ENCODE measurements at regions not wholly inside any gene's neighbourhood (a gene's known extent, or its start where the extent isn't known, plus 50 kb on each side); places are given as distances from the start of the nearest gene placed in this dataset.

DNA sequence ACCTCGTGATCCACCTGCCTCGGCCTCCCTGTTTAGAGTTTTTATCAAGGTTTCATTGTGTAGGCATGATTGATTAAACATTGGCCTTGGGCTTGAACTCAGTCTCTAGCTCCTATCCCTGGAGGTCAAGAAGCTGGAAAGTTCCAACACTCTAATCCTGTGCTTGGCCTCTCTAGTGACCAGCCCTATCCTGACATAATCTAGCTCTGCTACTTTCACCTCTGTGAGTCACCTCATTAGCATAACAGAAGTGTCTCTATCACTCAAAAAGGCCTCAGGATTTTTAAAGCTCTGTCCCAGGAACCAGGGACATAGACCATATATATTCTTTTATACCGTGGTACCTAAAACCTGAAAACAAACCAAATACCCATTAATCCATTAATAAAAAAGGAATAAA is 377.5 kb downstream of the CENPC start:
- 62 to 86% methylated on average over 3 of the region's 3 CpGs for WGBS, 2 donors
- Histone ChIP-seq H3K4me1 (no peaks in the 10 kb centered on the region), H3K27ac (no peak overlapping the region), H3K27me3 (no peaks in the 10 kb centered on the region), H3K4me3 (no peak overlapping the region), H3K9me3 (no peaks in the 10 kb centered on the region), H3K36me3 (replicated peaks in 1 of 2; ENCODE audit: insufficient read depth in 1 of 2, low read depth in 2 of 2) (no peaks in the 10 kb centered on the region)
- intact Hi-C loops (cut with DNase I), result no loop called here
- no peak for TF ChIP-seq POLR2A (IDR thresholded peaks at IDR 0.05)
- TF ChIP-seq, protein P1, sequence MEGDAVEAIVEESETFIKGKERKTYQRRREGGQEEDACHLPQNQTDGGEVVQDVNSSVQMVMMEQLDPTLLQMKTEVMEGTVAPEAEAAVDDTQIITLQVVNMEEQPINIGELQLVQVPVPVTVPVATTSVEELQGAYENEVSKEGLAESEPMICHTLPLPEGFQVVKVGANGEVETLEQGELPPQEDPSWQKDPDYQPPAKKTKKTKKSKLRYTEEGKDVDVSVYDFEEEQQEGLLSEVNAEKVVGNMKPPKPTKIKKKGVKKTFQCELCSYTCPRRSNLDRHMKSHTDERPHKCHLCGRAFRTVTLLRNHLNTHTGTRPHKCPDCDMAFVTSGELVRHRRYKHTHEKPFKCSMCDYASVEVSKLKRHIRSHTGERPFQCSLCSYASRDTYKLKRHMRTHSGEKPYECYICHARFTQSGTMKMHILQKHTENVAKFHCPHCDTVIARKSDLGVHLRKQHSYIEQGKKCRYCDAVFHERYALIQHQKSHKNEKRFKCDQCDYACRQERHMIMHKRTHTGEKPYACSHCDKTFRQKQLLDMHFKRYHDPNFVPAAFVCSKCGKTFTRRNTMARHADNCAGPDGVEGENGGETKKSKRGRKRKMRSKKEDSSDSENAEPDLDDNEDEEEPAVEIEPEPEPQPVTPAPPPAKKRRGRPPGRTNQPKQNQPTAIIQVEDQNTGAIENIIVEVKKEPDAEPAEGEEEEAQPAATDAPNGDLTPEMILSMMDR (IDR thresholded peaks at IDR 0.05), result no peak
- ATAC-seq, result no peak
- no peak for DNase-seq

DNA sequence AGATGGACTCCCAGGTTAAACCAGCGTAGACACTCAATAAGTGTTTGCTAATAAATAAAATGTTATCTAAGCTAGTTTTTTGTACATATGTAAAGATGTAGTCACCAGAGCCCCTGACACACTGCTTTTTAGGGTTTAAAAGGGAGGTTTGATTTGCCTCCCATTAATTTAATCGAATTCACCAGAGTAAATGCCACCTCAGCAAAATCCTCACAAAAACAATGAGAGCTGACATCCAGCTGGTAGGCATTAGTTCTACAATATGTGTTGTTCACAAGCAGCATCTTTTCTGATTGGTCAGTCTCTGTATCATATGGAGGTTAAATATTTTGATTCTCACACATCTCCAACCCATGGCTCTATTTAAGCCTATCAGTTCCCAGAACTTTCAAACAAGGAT is 382.6 kb downstream of the CENPC start:
- intact Hi-C loops (cut with DNase I), result no loop called here
- Histone ChIP-seq H3K27ac (no peak overlapping the region), H3K4me1 (no peaks in the 10 kb centered on the region), H3K36me3 (replicated peaks in 1 of 2; ENCODE audit: insufficient read depth in 1 of 2, low read depth in 2 of 2) (no peaks in the 10 kb centered on the region), H3K4me3 (no peak overlapping the region), H3K9me3 (no peaks in the 10 kb centered on the region), H3K27me3 (no peaks in the 10 kb centered on the region)
- DNase-seq, result no peak
- WGBS, 2 donors, result 72 to 80% methylated on average over 2 of the region's 2 CpGs
- ATAC-seq, result no peak
- TF ChIP-seq, protein P1 (IDR thresholded peaks at IDR 0.05), result no peak
- no peak for TF ChIP-seq POLR2A (IDR thresholded peaks at IDR 0.05)

DNA sequence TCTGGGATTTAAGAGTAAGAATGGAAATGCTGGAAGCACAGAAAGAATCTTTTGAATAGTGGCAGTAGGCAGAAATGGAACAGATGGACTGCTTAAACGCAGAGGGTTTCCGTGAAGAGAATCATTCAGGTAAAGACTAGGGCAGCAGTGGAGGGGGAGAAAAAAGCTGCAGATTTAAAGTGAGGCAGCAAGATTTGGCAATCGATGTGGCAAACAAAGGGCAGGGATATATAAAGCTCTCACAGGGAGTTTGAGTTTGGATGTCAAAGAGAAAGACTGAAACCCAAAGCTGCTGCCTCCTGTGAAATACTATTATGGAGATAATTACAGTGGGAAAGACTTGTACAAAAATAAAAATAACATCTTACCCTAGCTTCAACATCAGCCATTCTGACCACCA is 384.0 kb downstream of the CENPC start:
- Histone ChIP-seq H3K4me1 (no peaks in the 10 kb centered on the region), H3K36me3 (replicated peaks in 1 of 2; ENCODE audit: insufficient read depth in 1 of 2, low read depth in 2 of 2) (no peaks in the 10 kb centered on the region), H3K4me3 (no peak overlapping the region), H3K9me3 (no peaks in the 10 kb centered on the region), H3K27me3 (no peaks in the 10 kb centered on the region), H3K27ac (no peak overlapping the region)
- ATAC-seq, result no peak
- DNase-seq, result no peak
- TF ChIP-seq POLR2A (IDR thresholded peaks at IDR 0.05), result no peak
- TF ChIP-seq, protein P1 (IDR thresholded peaks at IDR 0.05), result no peak
- intact Hi-C loops (cut with DNase I), result no loop called here
- WGBS, 2 donors, result 60 to 67% methylated on average over 3 of the region's 3 CpGs

DNA sequence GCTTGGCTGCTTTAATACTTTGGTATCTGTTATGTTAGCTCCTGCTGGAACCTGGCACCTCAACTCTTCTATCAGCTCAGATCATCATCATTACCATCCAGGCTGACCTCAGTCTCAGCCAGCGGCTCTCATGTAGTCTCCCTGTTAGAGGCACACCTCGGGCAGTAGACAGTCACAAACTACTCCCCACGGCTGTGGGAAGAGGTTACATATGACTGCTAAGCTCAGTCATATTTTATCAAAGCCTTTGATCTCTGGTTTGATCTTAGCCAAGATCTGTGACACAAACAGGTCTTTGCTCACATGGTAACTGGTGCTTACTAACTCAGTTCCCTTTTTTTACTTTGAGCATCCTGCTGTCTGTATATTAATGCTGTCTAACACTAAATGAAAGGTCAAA is 384.9 kb downstream of the CENPC start:
- no peaks in the 10 kb centered on the region for H3K4me1 ChIP-seq
- H3K9me3 ChIP-seq, result no peaks in the 10 kb centered on the region
- TF ChIP-seq POLR2A (IDR thresholded peaks at IDR 0.05), result no peak
- TF ChIP-seq, protein P1 (IDR thresholded peaks at IDR 0.05), result no peak
- ATAC-seq, result no peak
- H3K27ac ChIP-seq, result no peak overlapping the region
- no peak for DNase-seq
- H3K4me3 ChIP-seq, result no peak overlapping the region
- intact Hi-C loops (cut with DNase I), result no loop called here
- no peaks in the 10 kb centered on the region for H3K27me3 ChIP-seq
- no peaks in the 10 kb centered on the region for H3K36me3 ChIP-seq (replicated peaks in 1 of 2; ENCODE audit: insufficient read depth in 1 of 2, low read depth in 2 of 2)
- 18 to 31% methylated on average over 3 of the region's 3 CpGs for WGBS, 2 donors

DNA sequence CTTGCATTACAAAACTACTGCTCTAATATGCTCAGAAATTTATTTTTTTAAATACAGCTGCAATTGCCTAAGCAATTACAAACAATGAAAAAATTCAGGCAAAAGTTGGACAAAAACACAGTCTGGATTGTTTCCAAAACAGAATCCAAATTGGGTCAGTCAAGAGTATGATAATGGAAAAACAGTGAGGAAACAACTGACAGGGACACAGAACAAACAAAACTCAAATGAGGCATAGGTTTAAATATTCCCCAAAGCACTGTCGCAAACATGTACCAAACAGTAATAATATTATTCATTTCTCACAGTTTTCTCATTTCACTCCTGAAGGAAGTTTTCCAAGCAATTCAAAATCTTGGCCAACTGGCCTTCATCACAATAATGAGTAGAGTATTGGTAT is 386.6 kb downstream of the CENPC start:
- no peaks in the 10 kb centered on the region for H3K4me1 ChIP-seq
- WGBS, 2 donors, result 80 to 81% methylated on average over 1 of the region's 1 CpG
- H3K4me3 ChIP-seq, result no peak overlapping the region
- H3K36me3 ChIP-seq (replicated peaks in 1 of 2; ENCODE audit: insufficient read depth in 1 of 2, low read depth in 2 of 2), result no peaks in the 10 kb centered on the region
- no peak overlapping the region for H3K27ac ChIP-seq
- H3K27me3 ChIP-seq, result no peaks in the 10 kb centered on the region
- no peaks in the 10 kb centered on the region for H3K9me3 ChIP-seq
- ATAC-seq (no peak), DNase-seq (no peak)
- no peak for TF ChIP-seq POLR2A (IDR thresholded peaks at IDR 0.05)
- TF ChIP-seq, protein P1 (IDR thresholded peaks at IDR 0.05), result no peak
- intact Hi-C loops (cut with DNase I), result no loop called here
